Thymus (tissue), 11 donors: ENCODE measurements at regions not wholly inside any gene's neighbourhood (a gene's known extent, or its start where the extent isn't known, plus 50 kb on each side); places are given as distances from the start of the nearest gene placed in this dataset.

Experiments used
- DNase-seq, 9 donors: peaks; one replicate each; pipeline ENCODE4 v3.0.0-alpha.2; 2013; ENCODE audit warnings: low spot score in 9 of 9, low read depth in 6 of 9, missing footprints in 1 of 9
- H3K27ac ChIP-seq, 2 donors: one replicate each; pipeline ENCODE4 v1.5.1; 2013; ENCODE audit warnings: control low read depth in 1 of 2, low read depth in 1 of 2, low read length in 1 of 2, mild to moderate bottlenecking in 1 of 2, moderate library complexity in 1 of 2
- H3K27me3 ChIP-seq, 2 donors: one replicate each; pipeline ENCODE4 v1.5.1; 2013; ENCODE audit warnings: low read length in 1 of 2; ENCODE audit not compliant: control insufficient read depth in 2 of 2, insufficient read depth in 1 of 2
- H3K36me3 ChIP-seq, 2 donors: one replicate each; pipeline ENCODE4 v1.5.1; 2013; ENCODE audit warnings: low read length in 1 of 2, mild to moderate bottlenecking in 1 of 2, moderate library complexity in 1 of 2; ENCODE audit not compliant: control insufficient read depth in 2 of 2, insufficient read depth in 2 of 2
- H3K4me1 ChIP-seq, 2 donors: one replicate each; pipeline ENCODE4 v1.5.1; 2013; ENCODE audit warnings: low read length in 2 of 2; ENCODE audit not compliant: control insufficient read depth in 2 of 2, insufficient read depth in 2 of 2
- H3K4me3 ChIP-seq, 2 donors: one replicate each; pipeline ENCODE4 v1.5.1; 2013; ENCODE audit warnings: low read length in 2 of 2, control low read depth in 1 of 2, mild to moderate bottlenecking in 1 of 2
- H3K9me3 ChIP-seq, 2 donors: one replicate each; pipeline ENCODE4 v1.5.1; 2013; ENCODE audit warnings: low read length in 1 of 2, mild to moderate bottlenecking in 1 of 2; ENCODE audit not compliant: control insufficient read depth in 2 of 2, insufficient read depth in 1 of 2
- WGBS: extraction: QIAGEN DNeasy Blood & Tissue Kit; methylation state at CpG from one replicate; pipeline ENCODE4 v1.1.7; 2013; 5-methylcytosine and 5-hydroxymethylcytosine counted together
- donor health status: healthy.

DNA sequence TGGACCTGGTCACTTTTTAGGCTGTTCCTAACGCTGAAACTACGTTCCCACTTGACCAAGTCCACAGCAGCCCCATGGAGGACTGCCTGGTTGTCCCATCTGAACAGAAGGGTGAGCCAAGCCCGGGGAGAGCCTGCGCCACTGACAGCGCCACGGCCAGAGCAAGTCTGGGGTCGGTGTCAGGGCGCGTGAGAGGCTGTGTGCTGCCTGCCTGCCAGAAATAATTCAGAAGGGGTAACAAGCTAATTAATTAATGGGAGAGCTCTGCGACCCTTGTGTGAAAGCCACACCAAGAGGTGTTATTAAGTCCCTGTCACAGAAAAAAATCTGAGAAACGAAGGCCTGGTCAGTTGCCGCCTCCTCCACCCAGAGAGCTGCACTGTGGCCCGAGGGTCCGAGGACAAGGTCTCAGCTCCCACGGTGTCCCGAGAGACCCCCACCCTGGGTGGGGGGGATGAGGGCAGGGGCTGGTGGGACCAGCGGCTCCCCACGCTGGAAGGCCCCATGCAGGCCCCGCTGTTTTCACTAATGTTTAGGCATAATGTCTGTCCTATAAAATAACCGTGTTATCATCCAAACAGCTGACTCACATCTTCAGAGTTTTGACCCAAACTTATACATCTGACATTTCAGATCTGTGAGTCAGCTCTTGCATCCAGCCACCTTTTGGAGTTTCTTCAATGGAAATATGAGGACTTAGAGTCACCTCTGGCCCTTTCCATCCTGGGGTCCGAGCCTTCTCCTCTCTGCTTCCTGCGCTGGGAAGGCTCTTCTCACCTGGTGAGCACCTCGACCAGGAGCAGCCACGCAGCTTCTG is 58.5 kb downstream of the DLL1 start:
- Histone ChIP-seq H3K9me3 (peaks cover 0 to 5% of the 10 kb centered on the region in 2 donors), H3K4me1 (no peaks in the 10 kb centered on the region), H3K4me3 (no peak overlapping the region), H3K27ac (no peak overlapping the region), H3K36me3 (no peaks in the 10 kb centered on the region), H3K27me3 (peaks cover 0 to 5% of the 10 kb centered on the region in 2 donors)
- WGBS: 94% methylated on average over 24 of the region's 24 CpGs
- no peak for DNase-seq

DNA sequence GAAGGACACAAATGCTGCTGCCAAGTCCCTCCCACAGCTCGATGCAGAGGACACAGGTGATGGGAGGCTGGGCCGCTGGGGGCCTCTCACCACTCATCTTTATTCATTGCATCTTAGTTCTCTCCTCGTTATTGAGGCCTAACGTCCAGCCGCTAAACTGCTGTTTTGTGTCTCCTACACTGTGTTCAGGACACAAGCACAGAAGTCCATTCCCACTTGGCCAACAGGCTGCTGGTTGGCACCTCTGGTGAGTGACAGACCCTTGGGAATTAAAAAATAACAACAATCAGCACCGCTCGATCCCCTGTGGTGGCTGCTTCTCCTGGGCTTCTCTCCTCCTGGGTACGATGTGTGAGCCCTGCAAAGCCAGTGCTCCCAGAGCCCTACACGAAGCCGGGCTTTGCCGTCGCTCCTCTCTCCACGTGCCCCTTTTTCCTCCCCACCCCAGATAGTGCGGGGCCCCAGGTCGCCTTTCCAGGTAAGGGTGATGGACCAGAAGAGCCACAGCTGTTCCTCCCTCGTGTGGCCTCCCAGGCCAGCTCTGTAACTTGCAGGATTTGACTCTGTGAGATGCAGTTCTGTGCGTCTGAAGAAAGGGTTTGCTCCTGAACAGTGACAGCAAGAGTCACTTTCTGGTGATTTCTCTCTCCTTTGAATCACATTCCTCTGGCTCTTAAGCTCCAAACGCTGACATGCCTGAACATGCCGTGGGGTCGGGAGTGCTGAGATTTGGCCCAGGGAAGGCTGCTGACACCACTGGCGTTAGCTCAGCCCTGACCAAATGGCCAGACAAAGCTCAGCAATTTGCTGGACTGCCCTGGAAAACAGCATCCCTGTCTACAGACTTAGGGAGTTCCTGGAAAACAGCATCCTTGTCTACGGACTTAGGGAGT is 59.3 kb downstream of the DLL1 start:
- Histone ChIP-seq H3K4me1 (peaks cover 0 to 2% of the 10 kb centered on the region in 2 donors), H3K27me3 (peaks cover 0 to 5% of the 10 kb centered on the region in 2 donors), H3K27ac (no peak overlapping the region), H3K4me3 (no peak overlapping the region), H3K36me3 (no peaks in the 10 kb centered on the region), H3K9me3 (peaks cover 0 to 5% of the 10 kb centered on the region in 2 donors)
- no peak for DNase-seq
- 89% methylated on average over 22 of the region's 22 CpGs for WGBS

DNA sequence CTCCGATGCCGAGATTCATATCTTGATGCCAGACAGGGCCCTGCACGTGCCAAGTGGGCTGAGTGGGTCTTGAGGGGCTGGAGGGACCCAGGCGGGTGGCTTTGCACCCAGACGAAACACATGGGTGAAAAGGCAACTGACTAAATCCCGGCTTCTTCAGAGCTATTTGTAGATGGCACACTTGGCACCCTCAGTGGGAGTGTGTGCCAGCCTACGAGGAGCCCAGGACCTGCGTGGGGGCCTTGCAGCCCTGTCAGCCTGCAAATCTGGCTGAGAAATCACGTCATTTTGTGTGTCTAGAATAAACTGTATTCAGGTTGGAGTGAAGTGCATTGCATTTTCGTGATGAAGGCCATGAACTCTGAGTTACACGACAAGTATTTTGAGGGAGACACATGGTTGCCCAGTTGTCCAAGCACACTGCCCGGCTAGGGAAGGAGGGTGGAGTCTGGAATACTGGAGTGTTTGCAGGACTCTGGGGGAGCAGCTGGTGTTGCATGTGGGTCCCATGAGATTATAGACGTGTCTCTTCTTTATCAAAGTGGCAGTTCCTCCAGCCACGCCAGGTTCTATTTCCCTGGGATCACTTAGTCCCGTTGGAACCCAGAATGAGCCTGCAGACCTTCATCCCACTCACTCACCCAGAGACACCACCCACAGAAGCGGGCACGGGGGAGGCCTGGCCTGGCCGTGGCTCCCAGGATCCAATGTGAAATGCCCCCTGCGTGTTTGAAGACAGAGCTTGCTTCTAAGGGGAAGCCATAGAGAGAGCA is 60.2 kb downstream of the DLL1 start:
- DNase-seq: no peak
- no peaks in the 10 kb centered on the region for H3K36me3 ChIP-seq
- 93% methylated on average over 19 of the region's 19 CpGs for WGBS

DNA sequence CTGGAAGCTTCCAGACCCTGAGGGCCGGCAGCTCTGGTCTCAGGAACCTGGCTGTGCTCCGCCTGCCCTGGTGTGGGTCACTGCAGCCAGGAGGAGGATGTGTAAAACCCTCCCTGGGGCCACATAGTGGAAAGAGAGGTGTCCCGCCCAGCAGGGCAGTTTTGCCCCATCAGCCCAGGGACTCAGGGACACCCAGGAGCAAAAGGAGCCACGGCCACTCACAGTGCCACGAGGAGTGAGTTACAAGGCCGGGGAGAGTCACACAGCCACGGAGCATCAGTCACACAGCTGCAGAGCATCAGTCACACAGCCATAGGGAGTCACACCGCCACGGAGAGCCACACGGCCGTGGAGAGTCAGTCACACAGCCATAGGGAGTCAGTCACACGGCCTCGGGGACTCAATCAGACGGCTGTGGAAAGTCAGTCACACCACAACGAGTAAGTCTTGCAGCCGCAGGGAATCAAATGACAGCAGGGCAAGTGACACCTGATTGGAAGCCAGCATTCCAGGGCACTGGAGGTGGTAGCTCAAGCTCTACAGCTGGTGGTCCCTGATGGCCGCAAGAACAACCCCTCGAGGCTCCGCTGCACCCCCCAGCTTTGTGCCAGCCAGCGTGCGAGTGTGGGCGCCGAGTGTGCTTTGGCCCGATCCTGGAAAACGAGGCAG is 60.9 kb downstream of the DLL1 start:
- WGBS: 95% methylated on average over 25 of the region's 25 CpGs
- no peak for DNase-seq
- Histone ChIP-seq H3K27ac (no peak overlapping the region), H3K9me3 (no peaks in the 10 kb centered on the region), H3K27me3 (peaks cover 0 to 4% of the 10 kb centered on the region in 2 donors), H3K4me1 (peaks cover 0 to 5% of the 10 kb centered on the region in 2 donors), H3K36me3 (no peaks in the 10 kb centered on the region), H3K4me3 (no peak overlapping the region)

More for the DNA sequence above, 60.2 kb downstream of the DLL1 start:
- peaks cover 0 to 2% of the 10 kb centered on the region in 2 donors for H3K4me1 ChIP-seq
- no peak overlapping the region for H3K4me3 ChIP-seq
- H3K9me3 ChIP-seq: peaks cover 0 to 1% of the 10 kb centered on the region in 2 donors
- H3K27ac ChIP-seq: no peak overlapping the region
- H3K27me3 ChIP-seq: peaks cover 0 to 3% of the 10 kb centered on the region in 2 donors

DNA sequence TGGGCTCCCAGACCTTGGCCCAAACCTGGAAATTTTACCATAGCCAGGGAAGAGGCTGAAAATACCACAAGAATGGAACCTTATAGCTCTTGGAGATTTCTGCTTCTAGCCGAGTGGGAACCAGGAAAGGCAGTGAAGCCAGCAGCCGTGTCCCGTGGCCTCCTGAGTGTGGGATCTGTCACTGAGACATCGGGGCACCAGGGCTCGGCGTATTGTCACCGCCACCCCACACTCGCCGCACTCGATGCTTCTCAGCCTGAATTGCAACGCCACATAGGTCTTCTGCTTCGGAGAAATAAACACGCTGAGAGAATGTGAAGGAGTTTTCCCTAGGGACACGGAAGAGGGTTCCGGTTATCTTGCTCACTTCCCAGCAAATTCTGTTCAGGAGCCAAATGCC is 61.5 kb downstream of the DLL1 start:
- H3K4me1 ChIP-seq: peaks cover 0 to 6% of the 10 kb centered on the region in 2 donors
- no peaks in the 10 kb centered on the region for H3K36me3 ChIP-seq
- H3K27me3 ChIP-seq: peaks cover 0 to 7% of the 10 kb centered on the region in 2 donors
- DNase-seq: no peak
- 94% methylated on average over 15 of the region's 15 CpGs for WGBS
- no peak overlapping the region for H3K4me3 ChIP-seq
- H3K9me3 ChIP-seq: no peaks in the 10 kb centered on the region
- no peak overlapping the region for H3K27ac ChIP-seq

DNA sequence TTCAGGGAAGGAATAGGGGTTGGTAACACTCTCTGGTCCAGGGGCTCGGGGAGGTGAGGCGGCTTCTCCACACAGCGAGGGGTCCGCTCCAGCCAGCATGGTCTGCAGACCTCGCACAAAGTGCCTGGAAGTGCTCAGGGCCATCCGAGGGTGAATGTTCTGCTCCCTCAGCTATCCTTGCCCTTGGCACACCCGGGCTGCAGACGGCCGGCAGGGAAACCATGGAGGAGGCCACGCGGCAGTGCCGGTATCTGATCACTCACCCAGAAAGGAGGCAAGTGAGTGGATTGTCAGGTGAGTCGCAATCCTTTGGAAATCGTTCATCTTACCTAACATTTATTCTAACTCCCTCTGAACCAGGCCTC is 62.0 kb downstream of the DLL1 start:
- 94% methylated on average over 14 of the region's 14 CpGs for WGBS
- no peak overlapping the region for H3K4me3 ChIP-seq

DNA sequence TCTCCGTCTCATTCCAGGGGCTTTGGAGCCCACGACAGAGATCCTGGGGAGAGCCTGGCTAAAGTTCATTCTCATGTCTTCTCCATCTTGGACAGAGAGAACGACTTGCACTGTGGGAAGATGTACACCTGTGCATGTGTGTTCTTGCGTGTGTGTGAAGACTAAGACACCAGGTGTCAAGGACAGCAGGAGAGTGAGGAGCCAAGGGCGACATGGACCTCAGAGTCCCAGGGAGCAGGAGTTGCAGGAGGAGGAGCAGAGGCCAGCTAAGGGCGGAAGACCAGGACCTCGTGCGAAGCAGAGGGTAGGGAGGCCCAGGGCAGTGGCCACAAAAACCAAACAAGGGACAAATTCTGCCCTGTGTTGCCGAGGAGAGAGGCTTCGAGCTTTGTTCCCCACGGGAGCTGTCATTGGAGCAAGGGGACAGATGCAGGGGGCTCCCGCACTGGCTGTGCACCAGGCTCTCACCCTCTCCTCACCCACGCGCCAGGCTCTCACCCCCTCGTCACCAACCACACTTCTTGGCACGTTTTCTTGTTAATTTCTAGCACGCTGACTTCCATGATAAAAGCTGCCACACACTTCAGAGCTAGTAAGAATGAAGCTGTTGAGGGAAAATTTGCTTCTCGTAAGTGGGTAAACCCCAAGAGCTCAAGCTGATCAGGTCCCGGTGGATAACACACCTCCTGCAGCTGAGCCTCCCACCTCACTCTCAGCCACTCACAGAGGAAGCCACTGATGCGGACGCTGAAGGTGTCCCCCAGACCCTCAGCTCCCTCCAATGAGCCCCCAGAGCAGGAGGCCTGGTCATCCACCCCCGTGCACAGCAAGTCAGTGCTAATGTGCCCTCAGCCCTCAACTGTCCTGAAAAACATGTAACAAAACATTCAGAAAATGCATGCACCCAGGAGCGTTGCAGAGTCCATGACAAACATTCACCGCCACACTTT is 62.6 kb downstream of the DLL1 start:
- Histone ChIP-seq H3K27me3 (peaks cover 0 to 16% of the 10 kb centered on the region in 2 donors), H3K27ac (no peak overlapping the region), H3K9me3 (no peaks in the 10 kb centered on the region), H3K4me1 (peaks cover 0 to 10% of the 10 kb centered on the region in 2 donors), H3K36me3 (no peaks in the 10 kb centered on the region), H3K4me3 (no peak overlapping the region)
- 91% methylated on average over 24 of the region's 24 CpGs for WGBS
- no peak for DNase-seq

More for the DNA sequence above, 62.0 kb downstream of the DLL1 start:
- peaks cover 0 to 7% of the 10 kb centered on the region in 2 donors for H3K4me1 ChIP-seq
- DNase-seq: no peak
- H3K36me3 ChIP-seq: no peaks in the 10 kb centered on the region
- H3K27me3 ChIP-seq: peaks cover 0 to 11% of the 10 kb centered on the region in 2 donors
- no peaks in the 10 kb centered on the region for H3K9me3 ChIP-seq
- H3K27ac ChIP-seq: no peak overlapping the region
